LNCaP clone FGC (cell line): ENCODE measurements at regions not wholly inside any gene's neighbourhood (a gene's known extent, or its start where the extent isn't known, plus 50 kb on each side); places are given as distances from the start of the nearest gene placed in this dataset.

ENCODE experiments used
- DNase-seq: peaks from one replicate; pipeline ENCODE4 v3.0.0-alpha.2; 2011; ENCODE audit warnings: low read depth
- H3K4me3 ChIP-seq: 2 replicates; pipeline ENCODE4 v1.5.1; 2011; ENCODE audit warnings: mild to moderate bottlenecking, low read depth, low read length, control low read depth
- CTCF ChIP-seq: IDR thresholded peaks from 2 replicates; pipeline ENCODE4 v1.5.1; 2012; ENCODE audit warnings: mild to moderate bottlenecking; ENCODE audit not compliant: control insufficient read depth, insufficient read depth; ENCODE audit errors: extremely low read depth

DNA sequence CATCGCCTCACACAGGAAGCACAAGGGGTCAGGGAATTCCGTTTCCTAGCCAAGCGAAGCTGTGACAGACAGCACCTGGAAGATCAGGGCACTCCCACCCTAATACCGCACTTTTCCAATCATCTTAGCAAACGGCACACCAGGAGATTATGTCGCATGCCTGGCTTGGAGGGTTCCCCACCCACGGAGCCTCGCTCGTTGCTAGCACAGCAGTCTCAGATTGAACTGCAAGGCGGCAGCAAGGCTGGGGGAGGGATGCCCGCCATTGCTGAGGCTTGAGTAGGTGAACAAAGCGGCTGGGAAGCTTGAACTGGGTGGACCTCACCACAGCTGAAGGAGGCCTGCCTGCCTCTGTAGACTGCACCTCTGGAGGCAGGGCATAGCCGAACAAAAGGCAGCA lies 384.8 kb downstream of the CNTN6 start:
- TF ChIP-seq CTCF = no peak
- no peak overlapping the region for H3K4me3 ChIP-seq
- no peak for DNase-seq

GRCh38 chr3:1495466-1495865 lies 402.6 kb downstream of the CNTN6 start:
- H3K4me3 ChIP-seq = no peak overlapping the region
- TF ChIP-seq CTCF = no peak
- no peak for DNase-seq

GRCh38 chr3:1499694-1500093 lies 406.9 kb downstream of the CNTN6 start:
- no peak overlapping the region for H3K4me3 ChIP-seq
- TF ChIP-seq CTCF = no peak
- no peak for DNase-seq

DNA sequence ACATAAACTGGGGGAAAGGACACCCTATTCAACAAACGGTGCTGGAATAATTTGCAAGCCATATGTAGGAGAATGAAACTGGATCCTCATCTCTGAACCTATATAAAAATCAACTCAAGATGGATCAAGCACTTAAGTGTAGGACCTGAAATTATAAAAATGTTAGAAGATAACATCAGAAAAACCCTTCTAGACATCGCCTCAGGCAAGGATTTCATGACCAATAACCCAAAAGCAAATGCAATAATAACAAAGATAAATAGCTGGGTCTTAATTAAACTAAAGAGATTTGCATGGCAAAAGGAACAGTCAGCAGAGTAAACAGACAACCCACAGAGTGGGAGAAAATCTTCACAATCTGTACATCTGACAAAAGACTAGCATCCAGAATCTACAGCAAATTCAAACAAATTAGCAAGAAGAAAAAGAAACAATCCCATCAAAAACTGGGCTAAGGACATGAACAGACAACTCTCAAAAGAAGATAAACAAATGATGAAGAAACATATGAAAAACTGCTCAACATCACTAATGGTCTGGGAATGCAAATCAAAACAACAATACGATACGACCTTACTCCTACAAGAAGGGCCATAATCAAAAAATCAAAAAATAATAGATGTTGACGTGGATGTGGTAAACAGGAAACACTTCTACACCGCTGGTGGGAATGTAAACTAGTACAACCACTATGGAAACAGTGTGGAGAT lies 408.7 kb downstream of the CNTN6 start:
- no peak overlapping the region for H3K4me3 ChIP-seq
- no peak for TF ChIP-seq CTCF
- DNase-seq = no peak

DNA sequence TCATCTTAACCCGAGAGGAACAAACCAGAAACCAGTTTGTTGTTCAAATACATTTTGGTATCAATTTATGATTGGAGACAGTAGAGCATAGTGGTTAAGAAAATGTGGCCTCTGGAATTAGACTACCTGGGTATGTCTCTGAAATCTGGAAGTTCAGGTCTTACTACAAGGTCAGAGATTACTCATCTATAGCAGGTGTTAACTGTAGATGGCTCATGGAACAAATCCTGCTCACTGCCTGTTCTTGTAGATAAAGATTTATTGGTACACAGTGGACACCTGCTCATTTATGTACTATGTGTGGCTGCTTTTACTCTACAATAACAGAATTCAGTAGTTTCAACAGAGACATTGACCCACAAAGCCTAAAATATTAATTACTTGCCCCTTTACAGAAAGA lies 413.3 kb downstream of the CNTN6 start:
- TF ChIP-seq CTCF = no peak
- DNase-seq = peak; percentile 62
- H3K4me3 ChIP-seq = no peak overlapping the region

GRCh38 chr3:1513662-1514061 lies 420.8 kb downstream of the CNTN6 start:
- no peak for TF ChIP-seq CTCF
- no peak for DNase-seq
- no peak overlapping the region for H3K4me3 ChIP-seq

GRCh38 chr3:1515882-1516281 lies 423.1 kb downstream of the CNTN6 start:
- no peak overlapping the region for H3K4me3 ChIP-seq
- DNase-seq = no peak
- TF ChIP-seq CTCF = no peak
